Liver (tissue), 3 donors: ENCODE measurements at regions not wholly inside any gene's neighbourhood (a gene's known extent, or its start where the extent isn't known, plus 50 kb on each side); places are given as distances from the start of the nearest gene placed in this dataset.
"Not testable (repeated sequence)": the region's sequence is repeated elsewhere in the genome, so short reads cannot be mapped to it uniquely, and the experiment has no call there.

Experiments used
- EGR1 ChIP-seq, 2 donors: IDR thresholded peaks; 2 replicates each; pipeline ENCODE4 v1.6.1; 2016 to 2018; ENCODE audit warnings: antibody characterized with exemption in 2 of 2, low read depth in 2 of 2
- GABPA ChIP-seq, 2 donors: IDR thresholded peaks in 1 of 2; conservative IDR thresholded peaks in 1 of 2; 2 replicates each; pipeline ENCODE4 v1.6.1; 2016; ENCODE audit warnings: antibody characterized with exemption in 2 of 2, mild to moderate bottlenecking in 1 of 2, moderate library complexity in 1 of 2
- HNF4A ChIP-seq, 2 donors: conservative IDR thresholded peaks; 2 replicates each; pipeline ENCODE4 v1.6.1; 2016; ENCODE audit warnings: antibody characterized with exemption in 2 of 2, mild to moderate bottlenecking in 2 of 2
- JUND ChIP-seq, 2 donors: IDR thresholded peaks; 2 replicates each; pipeline ENCODE4 v1.6.1; 2016; ENCODE audit warnings: antibody characterized with exemption in 2 of 2
- NR2F2 ChIP-seq: IDR thresholded peaks from 2 replicates; pipeline ENCODE4 v1.6.1; 2016; ENCODE audit warnings: antibody characterized with exemption
- RAD21 ChIP-seq, 2 donors: IDR thresholded peaks; 2 replicates each; pipeline ENCODE4 v1.6.1; 2016; ENCODE audit warnings: antibody characterized with exemption in 2 of 2, mild to moderate bottlenecking in 2 of 2
- SP1 ChIP-seq: IDR thresholded peaks from 2 replicates; pipeline ENCODE4 v1.6.1; 2018; ENCODE audit warnings: antibody characterized with exemption, mild to moderate bottlenecking
- TAF1 ChIP-seq: conservative IDR thresholded peaks from 2 replicates; pipeline ENCODE4 v1.6.1; 2016; ENCODE audit warnings: antibody characterized with exemption, mild to moderate bottlenecking
- YY1 ChIP-seq: IDR thresholded peaks from 2 replicates; pipeline ENCODE4 v1.6.1; 2016; ENCODE audit warnings: antibody characterized with exemption, mild to moderate bottlenecking
- TF ChIP-seq, protein P1 (sequence below): IDR thresholded peaks from 2 replicates; pipeline ENCODE4 v1.6.1; 2016; ENCODE audit warnings: antibody characterized with exemption
- TF ChIP-seq, protein P2 (sequence below): fragments of 150-350 bp; IDR thresholded peaks from 2 replicates; pipeline ENCODE4 v1.5.1; 2017; ENCODE audit warnings: improper control_type of control experiment, low read depth, low read length; ENCODE audit not compliant: missing input control
- TF ChIP-seq, protein P3 (sequence below): IDR thresholded peaks from 2 replicates; pipeline ENCODE4 v1.6.1; 2016; ENCODE audit warnings: antibody characterized with exemption
- TF ChIP-seq, protein P4 (sequence below): IDR thresholded peaks from 2 replicates; pipeline ENCODE4 v1.6.1; 2016; ENCODE audit warnings: antibody characterized with exemption
- TF ChIP-seq, protein P5 (sequence below): IDR thresholded peaks from 2 replicates; pipeline ENCODE4 v1.6.1; 2016; ENCODE audit warnings: antibody characterized with exemption, mild to moderate bottlenecking
- donor health status: healthy.
- donor health status: healthy.

DNA sequence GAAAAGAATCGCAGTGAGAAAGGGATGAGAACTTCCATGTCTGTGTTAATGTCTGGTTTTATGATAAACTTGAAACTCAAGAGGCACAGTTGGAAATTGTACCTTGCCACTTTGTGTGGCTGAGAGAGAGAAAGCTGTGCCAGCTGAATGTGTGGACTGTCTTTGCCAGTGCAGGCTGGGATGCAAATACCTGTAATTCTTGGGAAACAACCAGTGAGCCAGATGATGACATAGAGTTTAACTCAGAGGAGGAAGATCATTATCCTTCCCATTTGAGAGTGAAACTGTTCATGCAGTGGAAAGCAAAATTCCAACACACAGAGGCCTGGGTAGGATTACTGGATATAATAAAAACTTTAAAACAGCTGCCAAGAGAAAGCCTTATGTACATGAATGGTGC lies 141.5 kb upstream of the NPAP1 start:
- TF ChIP-seq, protein P1, sequence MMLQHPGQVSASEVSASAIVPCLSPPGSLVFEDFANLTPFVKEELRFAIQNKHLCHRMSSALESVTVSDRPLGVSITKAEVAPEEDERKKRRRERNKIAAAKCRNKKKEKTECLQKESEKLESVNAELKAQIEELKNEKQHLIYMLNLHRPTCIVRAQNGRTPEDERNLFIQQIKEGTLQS = not testable (repeated sequence)
- TF ChIP-seq EGR1 (IDR thresholded peaks at IDR 0.05; ENCODE audit: low read depth in 2 of 2); NR2F2; TAF1; HNF4A (conservative IDR thresholded peaks at IDR 0.05); GABPA (IDR thresholded peaks at IDR 0.05 in 1 of 2, conservative IDR thresholded peaks at IDR 0.05 in 1 of 2); RAD21 (IDR thresholded peaks at IDR 0.05); YY1; JUND (IDR thresholded peaks at IDR 0.05); SP1: not testable (repeated sequence)
- TF ChIP-seq, protein P2, sequence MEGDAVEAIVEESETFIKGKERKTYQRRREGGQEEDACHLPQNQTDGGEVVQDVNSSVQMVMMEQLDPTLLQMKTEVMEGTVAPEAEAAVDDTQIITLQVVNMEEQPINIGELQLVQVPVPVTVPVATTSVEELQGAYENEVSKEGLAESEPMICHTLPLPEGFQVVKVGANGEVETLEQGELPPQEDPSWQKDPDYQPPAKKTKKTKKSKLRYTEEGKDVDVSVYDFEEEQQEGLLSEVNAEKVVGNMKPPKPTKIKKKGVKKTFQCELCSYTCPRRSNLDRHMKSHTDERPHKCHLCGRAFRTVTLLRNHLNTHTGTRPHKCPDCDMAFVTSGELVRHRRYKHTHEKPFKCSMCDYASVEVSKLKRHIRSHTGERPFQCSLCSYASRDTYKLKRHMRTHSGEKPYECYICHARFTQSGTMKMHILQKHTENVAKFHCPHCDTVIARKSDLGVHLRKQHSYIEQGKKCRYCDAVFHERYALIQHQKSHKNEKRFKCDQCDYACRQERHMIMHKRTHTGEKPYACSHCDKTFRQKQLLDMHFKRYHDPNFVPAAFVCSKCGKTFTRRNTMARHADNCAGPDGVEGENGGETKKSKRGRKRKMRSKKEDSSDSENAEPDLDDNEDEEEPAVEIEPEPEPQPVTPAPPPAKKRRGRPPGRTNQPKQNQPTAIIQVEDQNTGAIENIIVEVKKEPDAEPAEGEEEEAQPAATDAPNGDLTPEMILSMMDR = not testable (repeated sequence)
- TF ChIP-seq, protein P3, sequence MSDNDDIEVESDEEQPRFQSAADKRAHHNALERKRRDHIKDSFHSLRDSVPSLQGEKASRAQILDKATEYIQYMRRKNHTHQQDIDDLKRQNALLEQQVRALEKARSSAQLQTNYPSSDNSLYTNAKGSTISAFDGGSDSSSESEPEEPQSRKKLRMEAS = not testable (repeated sequence)
- TF ChIP-seq, protein P4, sequence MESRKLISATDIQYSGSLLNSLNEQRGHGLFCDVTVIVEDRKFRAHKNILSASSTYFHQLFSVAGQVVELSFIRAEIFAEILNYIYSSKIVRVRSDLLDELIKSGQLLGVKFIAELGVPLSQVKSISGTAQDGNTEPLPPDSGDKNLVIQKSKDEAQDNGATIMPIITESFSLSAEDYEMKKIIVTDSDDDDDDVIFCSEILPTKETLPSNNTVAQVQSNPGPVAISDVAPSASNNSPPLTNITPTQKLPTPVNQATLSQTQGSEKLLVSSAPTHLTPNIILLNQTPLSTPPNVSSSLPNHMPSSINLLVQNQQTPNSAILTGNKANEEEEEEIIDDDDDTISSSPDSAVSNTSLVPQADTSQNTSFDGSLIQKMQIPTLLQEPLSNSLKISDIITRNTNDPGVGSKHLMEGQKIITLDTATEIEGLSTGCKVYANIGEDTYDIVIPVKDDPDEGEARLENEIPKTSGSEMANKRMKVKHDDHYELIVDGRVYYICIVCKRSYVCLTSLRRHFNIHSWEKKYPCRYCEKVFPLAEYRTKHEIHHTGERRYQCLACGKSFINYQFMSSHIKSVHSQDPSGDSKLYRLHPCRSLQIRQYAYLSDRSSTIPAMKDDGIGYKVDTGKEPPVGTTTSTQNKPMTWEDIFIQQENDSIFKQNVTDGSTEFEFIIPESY = not testable (repeated sequence)
- TF ChIP-seq, protein P5, sequence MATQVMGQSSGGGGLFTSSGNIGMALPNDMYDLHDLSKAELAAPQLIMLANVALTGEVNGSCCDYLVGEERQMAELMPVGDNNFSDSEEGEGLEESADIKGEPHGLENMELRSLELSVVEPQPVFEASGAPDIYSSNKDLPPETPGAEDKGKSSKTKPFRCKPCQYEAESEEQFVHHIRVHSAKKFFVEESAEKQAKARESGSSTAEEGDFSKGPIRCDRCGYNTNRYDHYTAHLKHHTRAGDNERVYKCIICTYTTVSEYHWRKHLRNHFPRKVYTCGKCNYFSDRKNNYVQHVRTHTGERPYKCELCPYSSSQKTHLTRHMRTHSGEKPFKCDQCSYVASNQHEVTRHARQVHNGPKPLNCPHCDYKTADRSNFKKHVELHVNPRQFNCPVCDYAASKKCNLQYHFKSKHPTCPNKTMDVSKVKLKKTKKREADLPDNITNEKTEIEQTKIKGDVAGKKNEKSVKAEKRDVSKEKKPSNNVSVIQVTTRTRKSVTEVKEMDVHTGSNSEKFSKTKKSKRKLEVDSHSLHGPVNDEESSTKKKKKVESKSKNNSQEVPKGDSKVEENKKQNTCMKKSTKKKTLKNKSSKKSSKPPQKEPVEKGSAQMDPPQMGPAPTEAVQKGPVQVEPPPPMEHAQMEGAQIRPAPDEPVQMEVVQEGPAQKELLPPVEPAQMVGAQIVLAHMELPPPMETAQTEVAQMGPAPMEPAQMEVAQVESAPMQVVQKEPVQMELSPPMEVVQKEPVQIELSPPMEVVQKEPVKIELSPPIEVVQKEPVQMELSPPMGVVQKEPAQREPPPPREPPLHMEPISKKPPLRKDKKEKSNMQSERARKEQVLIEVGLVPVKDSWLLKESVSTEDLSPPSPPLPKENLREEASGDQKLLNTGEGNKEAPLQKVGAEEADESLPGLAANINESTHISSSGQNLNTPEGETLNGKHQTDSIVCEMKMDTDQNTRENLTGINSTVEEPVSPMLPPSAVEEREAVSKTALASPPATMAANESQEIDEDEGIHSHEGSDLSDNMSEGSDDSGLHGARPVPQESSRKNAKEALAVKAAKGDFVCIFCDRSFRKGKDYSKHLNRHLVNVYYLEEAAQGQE = not testable (repeated sequence)
